Loucy (cell line): ENCODE measurements at regions not wholly inside any gene's neighbourhood (a gene's known extent, or its start where the extent isn't known, plus 50 kb on each side); places are given as distances from the start of the nearest gene placed in this dataset.

ENCODE experiments used
- H2AFZ ChIP-seq: fragments of 200-600 bp; sonication (generic); 2 replicates; pipeline ENCODE4 v1.6.0; 2016; ENCODE audit warnings: antibody characterized with exemption, mild to moderate bottlenecking, low read length, moderate library complexity
- H3F3A ChIP-seq: fragments of 200-600 bp; 2 replicates; pipeline ENCODE4 v1.6.0; 2016; ENCODE audit warnings: antibody characterized with exemption, low read depth, mild to moderate bottlenecking
- H3K27me3 ChIP-seq: fragments of 200-600 bp; sonication (generic); 2 replicates; pipeline ENCODE4 v1.6.1; 2014; ENCODE audit warnings: low read length, mild to moderate bottlenecking; ENCODE audit not compliant: insufficient read depth, poor library complexity, severe bottlenecking
- H3K36me3 ChIP-seq: fragments of 200-600 bp; sonication (generic); 2 replicates; pipeline ENCODE4 v1.6.1; 2016; ENCODE audit warnings: low read length; ENCODE audit not compliant: insufficient read depth
- H3K4me1 ChIP-seq: fragments of 200-600 bp; sonication (generic); 2 replicates; pipeline ENCODE4 v1.5.1; 2014; ENCODE audit warnings: low read length, mild to moderate bottlenecking; ENCODE audit not compliant: insufficient read depth, poor library complexity, severe bottlenecking
- H3K4me2 ChIP-seq: fragments of 200-600 bp; sonication (generic); 2 replicates; pipeline ENCODE4 v1.6.0; 2014; ENCODE audit warnings: antibody characterized with exemption, low read length, low read depth, mild to moderate bottlenecking; ENCODE audit not compliant: poor library complexity, severe bottlenecking
- H3K4me3 ChIP-seq: fragments of 200-600 bp; sonication (generic); 2 replicates; pipeline ENCODE4 v1.5.1; 2014; ENCODE audit warnings: low read length, mild to moderate bottlenecking, mixed read lengths; ENCODE audit not compliant: poor library complexity, severe bottlenecking
- H3K79me2 ChIP-seq: fragments of 200-600 bp; sonication (generic); 2 replicates; pipeline ENCODE4 v1.6.1; 2014; ENCODE audit warnings: low read length; ENCODE audit not compliant: insufficient read depth
- H3K9ac ChIP-seq: fragments of 200-600 bp; sonication (generic); 2 replicates; pipeline ENCODE4 v1.6.0; 2014; ENCODE audit warnings: mild to moderate bottlenecking, low read depth, low read length, moderate library complexity; ENCODE audit not compliant: poor library complexity, severe bottlenecking
- H3K9me2 ChIP-seq: fragments of 200-600 bp; sonication (generic); replicated peaks from 2 replicates; pipeline ENCODE4 v1.6.1; 2016; ENCODE audit warnings: low read depth, low read length, mixed read lengths
- H3K9me3 ChIP-seq: fragments of 200-600 bp; sonication (generic); 2 replicates; pipeline ENCODE4 v1.6.1; 2014; ENCODE audit warnings: mild to moderate bottlenecking, antibody characterized with exemption, low read length, low read depth; ENCODE audit not compliant: insufficient read depth
- H4K20me1 ChIP-seq: fragments of 200-600 bp; sonication (generic); 2 replicates; pipeline ENCODE4 v1.6.0; 2014; ENCODE audit warnings: antibody characterized with exemption, low read length, mild to moderate bottlenecking; ENCODE audit not compliant: insufficient read depth, poor library complexity, severe bottlenecking
- CTCF ChIP-seq: fragments of 200-600 bp; sonication (generic); conservative IDR thresholded peaks from 2 replicates; pipeline ENCODE4 v1.5.1; 2014; ENCODE audit warnings: mild to moderate bottlenecking, antibody characterized with exemption, low read length
- EZH2phosphoT487 ChIP-seq: fragments of 200-600 bp; IDR thresholded peaks from 2 replicates; pipeline ENCODE4 v1.6.1; 2018; ENCODE audit warnings: antibody characterized with exemption, mild to moderate bottlenecking, moderate library complexity, borderline replicate concordance

- Histone ChIP-seq H3K4me2 (peak overlapping the region; percentile 35), H2AFZ (no peak overlapping the region), H3K4me1 (peaks cover 34% of the 10 kb centered on the region), H3K4me3 (no peak overlapping the region), H4K20me1 (peaks cover 30% of the 10 kb centered on the region), H3K9me3 (no peaks in the 10 kb centered on the region), H3K27me3 (no peaks in the 10 kb centered on the region), H3F3A (no peaks in the 10 kb centered on the region), H3K79me2 (peaks cover 59% of the 10 kb centered on the region), H3K36me3 (no peaks in the 10 kb centered on the region), H3K9ac (no peak overlapping the region), H3K9me2 (no peaks in the 10 kb centered on the region)
- TF ChIP-seq EZH2phosphoT487 (no peak), CTCF (no peak)
Observed at GRCh38 chr3:48084929-48085328, 68.7 kb upstream of the MAP4 start.

- no peak overlapping the region for H3K9ac ChIP-seq
- peaks cover 30% of the 10 kb centered on the region for H4K20me1 ChIP-seq
- TF ChIP-seq EZH2phosphoT487 (no peak), CTCF (no peak)
Observed at GRCh38 chr3:48084170-48084569, 68.0 kb upstream of the MAP4 start.

GRCh38 chr3:48082580-48083184 lies 66.5 kb upstream of the MAP4 start:
- Histone ChIP-seq H3K4me3 (no peak overlapping the region), H3K4me1 (peaks cover 25% of the 10 kb centered on the region), H3K9me2 (no peaks in the 10 kb centered on the region), H3F3A (no peaks in the 10 kb centered on the region), H3K36me3 (no peaks in the 10 kb centered on the region), H3K9me3 (no peaks in the 10 kb centered on the region), H3K4me2 (no peak overlapping the region), H3K27me3 (no peaks in the 10 kb centered on the region), H3K9ac (no peak overlapping the region), H3K79me2 (peaks cover 67% of the 10 kb centered on the region), H2AFZ (no peak overlapping the region), H4K20me1 (peaks cover 24% of the 10 kb centered on the region)
- TF ChIP-seq CTCF (no peak), EZH2phosphoT487 (no peak)

More at GRCh38 chr3:48084170-48084569, 68.0 kb upstream of the MAP4 start:
- H3K9me3 ChIP-seq, result no peaks in the 10 kb centered on the region
- H3K27me3 ChIP-seq, result no peaks in the 10 kb centered on the region
- no peaks in the 10 kb centered on the region for H3K36me3 ChIP-seq
- H3K4me2 ChIP-seq, result peak overlapping the region; percentile 35
- no peaks in the 10 kb centered on the region for H3K9me2 ChIP-seq
- H3K4me3 ChIP-seq, result no peak overlapping the region
- no peaks in the 10 kb centered on the region for H3F3A ChIP-seq
- H2AFZ ChIP-seq, result no peak overlapping the region
- peaks cover 61% of the 10 kb centered on the region for H3K79me2 ChIP-seq
- H3K4me1 ChIP-seq, result peaks cover 27% of the 10 kb centered on the region
